ENCODE measurements at regions not wholly inside any gene's neighbourhood (a gene's known extent, or its start where the extent isn't known, plus 50 kb on each side); places are given as distances from the start of the nearest gene placed in this dataset.

GRCh38 chr2:172283476-172283875 is 143.9 kb upstream of the ITGA6 start:
- ChIA-PET CTCF (no interaction called here), POLR2A (no interaction called here)
- no peak for ATAC-seq
- in situ Hi-C loops (cut with HindIII; ENCODE audit: low pct_unique_long_range_greater_than_20kb, low sequenced_read_pairs) (no loop called here), intact Hi-C loops (cut with micrococcal nuclease; ENCODE audit: unreplicated experiment) (no loop called here)
- DNase-seq (ENCODE audit: low read depth, low spot score): no peak
- BruUV-seq (replicated peaks): no TSS peak
- H3K27ac ChIP-seq (ENCODE audit: low read length): no peak overlapping the region
- no peaks in the 10 kb centered on the region for H3K4me1 ChIP-seq (ENCODE audit: control insufficient read depth, insufficient read depth, low read length)
- no peak overlapping the region for H3K4me3 ChIP-seq (ENCODE audit: low read depth in 2 of 2, low read length in 2 of 2)
- no peaks in the 10 kb centered on the region for H3K9me3 ChIP-seq (ENCODE audit: control insufficient read depth, insufficient read depth, low read depth, low read length)
- H3K27me3 ChIP-seq (ENCODE audit: control insufficient read depth, insufficient read depth, low read length): no peaks in the 10 kb centered on the region
- TF ChIP-seq CTCF (IDR thresholded peaks at IDR 0.05): no peak
- no peak for TF ChIP-seq POLR2AphosphoS5 (IDR thresholded peaks at IDR 0.05; ENCODE audit: low read depth, low read length)
- TF ChIP-seq TCF7L2 (IDR thresholded peaks at IDR 0.05; ENCODE audit: low read depth, low read length): no peak
- no peak for TF ChIP-seq SIN3A (IDR thresholded peaks at IDR 0.05; ENCODE audit: borderline replicate concordance, insufficient read depth, low read depth, low read length)
- TF ChIP-seq REST (IDR thresholded peaks at IDR 0.05; ENCODE audit: insufficient read depth in 1 of 2, low read depth in 2 of 2, low read length in 1 of 2): no peak
- no peaks in the 10 kb centered on the region for H3K36me3 ChIP-seq (ENCODE audit: control insufficient read depth, insufficient read depth, low read length)

- no peak for ATAC-seq
- Histone ChIP-seq H3K27ac (ENCODE audit: low read length) (no peak overlapping the region), H3K4me3 (ENCODE audit: low read depth in 2 of 2, low read length in 2 of 2) (no peak overlapping the region), H3K36me3 (ENCODE audit: control insufficient read depth, insufficient read depth, low read length) (no peaks in the 10 kb centered on the region), H3K27me3 (ENCODE audit: control insufficient read depth, insufficient read depth, low read length) (no peaks in the 10 kb centered on the region), H3K4me1 (ENCODE audit: control insufficient read depth, insufficient read depth, low read length) (no peaks in the 10 kb centered on the region), H3K9me3 (ENCODE audit: control insufficient read depth, insufficient read depth, low read depth, low read length) (no peaks in the 10 kb centered on the region)
- in situ Hi-C loops (cut with HindIII; ENCODE audit: low pct_unique_long_range_greater_than_20kb, low sequenced_read_pairs): no loop called here
- TF ChIP-seq CTCF (IDR thresholded peaks at IDR 0.05) (no peak), REST (IDR thresholded peaks at IDR 0.05; ENCODE audit: insufficient read depth in 1 of 2, low read depth in 2 of 2, low read length in 1 of 2) (no peak), TCF7L2 (IDR thresholded peaks at IDR 0.05; ENCODE audit: low read depth, low read length) (no peak), SIN3A (IDR thresholded peaks at IDR 0.05; ENCODE audit: borderline replicate concordance, insufficient read depth, low read depth, low read length) (no peak), POLR2AphosphoS5 (IDR thresholded peaks at IDR 0.05; ENCODE audit: low read depth, low read length) (no peak)
- intact Hi-C loops (cut with micrococcal nuclease; ENCODE audit: unreplicated experiment): no loop called here
- BruUV-seq (replicated peaks): no TSS peak
- ChIA-PET POLR2A (no interaction called here), CTCF (no interaction called here)
- no peak for DNase-seq (ENCODE audit: low read depth, low spot score)
Measured at GRCh38 chr2:172284209-172284608, 143.2 kb upstream of the ITGA6 start.

Measured in Panc1 (cell line).